ENCODE measurements at regions not wholly inside any gene's neighbourhood (a gene's known extent, or its start where the extent isn't known, plus 50 kb on each side); places are given as distances from the start of the nearest gene placed in this dataset.

GRCh38 chr5:125205601-125206225 is 459.3 kb upstream of the ZNF608 start:
- TF ChIP-seq POLR2A (IDR thresholded peaks at IDR 0.05) = no peak
- TF ChIP-seq POLR2AphosphoS5 (IDR thresholded peaks at IDR 0.05) = no peak
- TF ChIP-seq, protein P1, sequence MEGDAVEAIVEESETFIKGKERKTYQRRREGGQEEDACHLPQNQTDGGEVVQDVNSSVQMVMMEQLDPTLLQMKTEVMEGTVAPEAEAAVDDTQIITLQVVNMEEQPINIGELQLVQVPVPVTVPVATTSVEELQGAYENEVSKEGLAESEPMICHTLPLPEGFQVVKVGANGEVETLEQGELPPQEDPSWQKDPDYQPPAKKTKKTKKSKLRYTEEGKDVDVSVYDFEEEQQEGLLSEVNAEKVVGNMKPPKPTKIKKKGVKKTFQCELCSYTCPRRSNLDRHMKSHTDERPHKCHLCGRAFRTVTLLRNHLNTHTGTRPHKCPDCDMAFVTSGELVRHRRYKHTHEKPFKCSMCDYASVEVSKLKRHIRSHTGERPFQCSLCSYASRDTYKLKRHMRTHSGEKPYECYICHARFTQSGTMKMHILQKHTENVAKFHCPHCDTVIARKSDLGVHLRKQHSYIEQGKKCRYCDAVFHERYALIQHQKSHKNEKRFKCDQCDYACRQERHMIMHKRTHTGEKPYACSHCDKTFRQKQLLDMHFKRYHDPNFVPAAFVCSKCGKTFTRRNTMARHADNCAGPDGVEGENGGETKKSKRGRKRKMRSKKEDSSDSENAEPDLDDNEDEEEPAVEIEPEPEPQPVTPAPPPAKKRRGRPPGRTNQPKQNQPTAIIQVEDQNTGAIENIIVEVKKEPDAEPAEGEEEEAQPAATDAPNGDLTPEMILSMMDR (IDR thresholded peaks at IDR 0.05) = no peak

Data from sigmoid colon (tissue), 4 donors.